CD4-positive, alpha-beta T cell treated with Interleukin-10 for 1 hour (primary cell): ENCODE measurements at regions not wholly inside any gene's neighbourhood (a gene's known extent, or its start where the extent isn't known, plus 50 kb on each side); places are given as distances from the start of the nearest gene placed in this dataset.
A peak's percentile ranks its signal among the peaks of the same experiment; 100 is the strongest.

ENCODE experiments used
- DNase-seq: peaks from one replicate; pipeline ENCODE4 v3.0.0-alpha.2; 2020

DNA sequence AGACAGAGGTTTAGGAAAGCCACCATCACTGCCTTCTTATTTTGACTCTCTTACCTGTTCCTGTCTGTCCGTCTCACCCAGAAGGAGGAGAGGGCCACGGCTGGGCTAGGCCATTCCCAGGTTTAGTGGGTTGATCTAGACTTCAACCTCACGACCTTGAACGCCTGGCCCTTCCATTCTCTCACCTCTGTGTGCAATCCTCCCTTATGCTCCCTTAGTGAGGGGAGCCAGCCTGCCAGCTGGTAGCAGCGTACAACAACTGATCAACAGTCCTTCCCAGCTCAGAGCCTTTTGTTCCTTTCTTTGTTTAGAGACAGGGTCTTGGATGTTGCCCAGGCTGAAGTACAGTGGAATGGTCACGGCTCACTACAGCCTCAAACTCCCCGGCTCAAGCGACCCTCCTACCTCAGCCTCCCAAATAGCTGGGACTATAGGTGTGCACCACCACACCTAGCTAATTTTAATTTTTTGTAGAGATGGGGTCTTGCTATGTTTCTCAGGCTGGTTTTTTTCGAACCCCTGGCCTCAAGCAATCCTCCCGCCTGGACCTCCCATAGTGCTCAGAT is 123.9 kb downstream of the ZNF664 start:
- DNase-seq, result no peak

DNA sequence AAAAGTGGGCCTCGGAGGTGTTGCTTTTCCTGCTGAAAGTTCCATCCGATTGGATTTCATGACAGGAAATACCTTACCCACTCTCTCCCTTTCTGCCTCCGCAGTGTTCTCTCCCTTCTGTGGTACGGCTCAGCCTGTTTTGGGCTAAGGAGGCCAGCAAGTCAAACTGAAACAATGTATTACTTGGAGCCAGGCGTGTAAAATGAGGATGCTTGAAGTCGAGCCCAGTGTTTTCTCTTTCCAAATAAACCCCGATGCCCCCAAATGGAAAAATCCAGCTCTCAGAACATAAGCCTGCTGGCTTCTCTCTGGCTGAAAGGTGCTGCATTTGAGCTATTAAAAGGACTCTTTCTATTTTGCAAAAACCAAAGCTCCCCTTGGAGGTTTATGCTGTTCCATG is 124.7 kb downstream of the ZNF664 start:
- DNase-seq, result no peak

DNA sequence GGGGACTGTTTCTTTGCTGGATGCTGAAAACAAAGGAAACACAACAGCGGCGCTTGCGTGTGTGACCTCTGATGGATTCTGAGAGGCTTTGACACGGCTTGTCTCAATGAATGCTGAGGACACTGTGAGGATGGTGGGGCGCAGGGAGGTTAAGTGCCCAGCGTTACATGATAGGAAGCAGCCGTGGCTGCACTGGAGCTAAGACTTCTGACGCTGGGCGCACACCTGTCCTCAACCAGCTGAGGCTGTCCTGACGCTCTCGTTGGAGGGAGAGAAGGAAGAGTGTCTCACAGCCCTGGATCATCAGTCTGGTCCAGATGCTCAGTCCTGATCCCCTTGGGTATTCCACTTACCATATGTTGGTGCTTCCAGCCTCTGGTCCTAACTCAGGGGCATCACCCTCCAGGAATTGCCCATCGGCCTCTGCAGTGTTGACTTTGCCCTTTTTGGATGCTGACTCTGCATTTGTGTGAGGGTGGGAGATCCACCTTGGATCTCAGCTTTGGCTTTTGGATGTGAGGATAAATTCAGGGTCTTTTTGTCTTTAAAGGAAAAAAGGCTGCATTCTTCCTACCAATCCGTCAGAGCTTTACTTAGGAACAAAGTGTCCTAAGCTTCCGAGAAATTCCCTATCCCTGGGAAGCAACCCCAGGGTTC is 125.2 kb downstream of the ZNF664 start:
- DNase-seq, result no peak

DNA sequence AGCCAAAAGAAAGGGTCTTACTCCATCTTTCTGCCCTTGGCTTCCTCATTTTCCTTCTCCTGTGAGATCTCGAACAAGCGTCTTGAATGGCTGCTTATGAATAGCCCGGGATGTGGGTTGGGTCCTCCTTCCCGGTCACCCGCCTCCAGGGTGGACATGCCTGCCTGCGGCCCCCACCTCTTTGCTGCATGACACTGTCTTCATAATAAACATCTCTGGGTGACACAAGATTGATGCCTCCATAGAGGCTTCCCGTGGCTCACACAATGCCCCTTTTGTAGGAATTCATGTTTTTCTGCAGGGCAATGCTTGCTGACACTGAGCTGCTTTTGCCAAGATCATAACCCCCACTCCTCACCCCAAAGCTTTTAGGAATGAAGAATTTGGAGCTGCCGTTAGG is 125.9 kb downstream of the ZNF664 start:
- no peak for DNase-seq

GRCh38 chr12:124099661-124100060 is 126.6 kb downstream of the ZNF664 start:
- no peak for DNase-seq

GRCh38 chr12:124100572-124101178 is 127.7 kb downstream of the ZNF664 start:
- DNase-seq, result no peak

DNA sequence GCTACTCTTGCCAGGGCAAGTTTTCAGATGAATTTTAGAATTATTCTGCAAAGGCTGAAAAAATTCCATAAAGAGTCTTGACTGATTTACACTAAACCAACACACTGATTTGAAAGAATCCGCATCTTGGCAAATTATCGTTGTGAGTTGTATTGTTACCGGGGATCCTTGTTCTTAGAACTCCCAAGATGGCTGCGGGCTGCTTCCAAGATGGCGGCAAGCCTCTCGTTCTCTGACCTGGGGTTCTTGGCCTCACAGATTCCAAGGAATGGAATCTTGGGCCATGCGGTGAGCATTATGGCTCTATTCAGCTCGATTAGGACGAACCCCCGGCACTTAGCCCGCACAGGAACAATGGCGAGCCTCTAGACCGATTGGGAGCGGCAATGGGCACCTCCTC is 132.5 kb downstream of the ZNF664 start:
- no peak for DNase-seq

DNA sequence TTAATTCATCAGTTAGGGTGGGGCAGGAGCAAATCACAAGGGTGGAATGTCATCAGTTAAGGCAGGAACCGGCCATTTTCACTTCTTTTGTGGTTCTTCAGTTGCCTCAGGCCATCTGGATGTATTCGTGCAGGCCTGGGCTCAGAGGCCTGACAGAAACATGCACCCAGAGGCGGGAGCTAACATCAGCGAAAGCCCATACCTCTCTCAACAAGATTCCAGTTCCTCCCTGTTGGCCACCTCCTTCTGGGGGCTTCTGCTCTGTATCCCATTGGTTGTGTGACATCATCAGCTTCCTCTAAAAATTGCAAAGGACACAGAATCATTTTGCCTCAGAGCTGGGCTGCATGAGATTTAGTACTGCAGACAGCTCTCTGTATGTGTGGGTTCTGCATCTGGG is 134.3 kb downstream of the ZNF664 start:
- DNase-seq, result no peak

DNA sequence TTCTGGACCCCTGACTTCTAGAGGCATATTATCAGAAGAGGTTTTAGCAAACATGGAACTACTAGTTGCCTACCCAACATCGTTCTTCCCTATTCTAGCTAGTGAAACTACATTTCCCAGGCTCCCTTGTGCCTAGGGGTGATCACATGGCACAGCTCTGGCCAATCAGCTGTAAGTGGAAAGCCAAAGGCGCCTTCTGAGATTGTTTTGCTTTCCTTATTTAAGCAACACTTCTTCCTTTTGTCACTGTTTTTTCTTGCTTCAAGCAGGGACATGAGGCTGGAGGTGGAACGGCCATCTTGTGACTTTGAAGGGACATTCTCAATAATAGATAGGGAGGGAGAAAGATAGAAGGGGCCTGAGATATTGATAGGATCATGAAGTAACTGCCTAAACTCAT is 136.7 kb downstream of the ZNF664 start:
- peak; percentile 14 for DNase-seq

GRCh38 chr12:124110372-124110883 is 137.4 kb downstream of the ZNF664 start:
- no peak for DNase-seq

GRCh38 chr12:124111006-124111405 is 138.0 kb downstream of the ZNF664 start:
- DNase-seq, result no peak

DNA sequence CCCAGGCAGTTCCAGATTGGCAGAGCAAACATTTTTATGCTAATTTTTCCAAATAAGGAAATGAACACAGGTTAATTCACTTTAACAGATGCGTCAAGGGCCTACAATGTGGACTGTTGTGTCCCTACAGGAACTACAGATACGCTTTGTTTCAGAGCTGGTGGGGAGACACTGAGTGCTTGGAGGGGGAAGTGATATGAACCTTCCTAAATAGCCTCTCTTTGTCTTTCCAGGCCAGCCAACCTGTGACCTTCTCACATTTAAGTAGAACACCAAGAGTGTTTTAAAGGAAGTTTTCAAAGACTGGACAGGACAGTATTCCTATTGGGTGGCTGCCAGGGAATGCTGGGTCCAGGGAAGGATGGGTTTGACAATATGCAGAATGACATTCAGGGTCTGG is 141.3 kb downstream of the ZNF664 start:
- no peak for DNase-seq

DNA sequence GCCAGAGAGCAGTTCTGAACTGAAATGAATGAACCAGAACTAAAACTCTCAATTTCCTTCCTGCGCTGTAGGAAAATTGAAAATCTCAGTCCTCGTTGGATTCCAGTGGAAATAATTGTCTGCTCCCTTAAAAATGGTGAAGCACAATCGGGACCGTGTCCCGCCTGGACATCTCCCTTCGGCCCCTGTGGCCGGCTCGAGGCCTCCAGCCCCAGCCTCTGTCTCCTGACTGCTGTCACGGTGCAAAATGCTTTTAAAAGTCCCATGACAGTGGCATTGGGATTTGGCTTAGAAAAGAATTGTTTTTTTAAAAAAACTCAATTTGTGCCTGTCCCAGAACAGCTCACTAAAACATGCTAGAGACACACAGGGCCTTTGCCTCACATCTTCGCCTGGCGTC is 142.5 kb downstream of the ZNF664 start:
- DNase-seq, result no peak

DNA sequence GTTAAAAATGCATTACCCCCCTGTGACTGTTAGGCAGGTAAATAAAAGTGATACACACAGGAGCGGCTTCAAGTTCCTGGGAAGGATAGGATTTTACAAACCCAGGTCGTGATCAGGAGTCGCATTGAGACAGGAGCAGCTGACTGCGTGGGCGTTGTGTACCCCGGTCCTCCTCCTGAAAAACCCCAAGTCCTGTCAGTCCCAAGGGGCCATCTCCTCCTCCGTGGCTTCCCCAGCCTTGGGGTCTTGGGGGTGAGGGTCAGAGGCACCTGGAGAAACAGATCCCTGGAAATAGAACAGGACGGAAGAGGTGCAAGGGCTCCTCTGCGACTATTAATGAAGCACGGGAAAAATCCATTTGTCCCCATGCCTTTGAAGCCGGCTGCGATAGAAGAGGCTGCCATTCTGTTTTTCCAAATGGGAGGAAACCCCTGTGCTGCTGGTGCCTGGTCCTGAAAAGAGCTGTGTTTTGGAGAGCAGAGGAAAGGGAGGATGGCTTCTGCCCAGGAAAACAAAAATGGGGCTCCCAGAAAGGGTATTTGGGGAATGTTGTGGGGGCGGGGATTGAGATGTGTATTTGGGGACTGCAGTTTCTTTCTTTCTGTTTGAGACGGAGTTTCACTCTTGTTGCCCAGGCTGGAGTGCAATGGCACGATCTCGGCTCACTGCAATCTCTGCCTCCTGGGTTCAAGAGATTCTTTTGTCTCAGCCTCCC is 143.1 kb downstream of the ZNF664 start:
- DNase-seq, result no peak

DNA sequence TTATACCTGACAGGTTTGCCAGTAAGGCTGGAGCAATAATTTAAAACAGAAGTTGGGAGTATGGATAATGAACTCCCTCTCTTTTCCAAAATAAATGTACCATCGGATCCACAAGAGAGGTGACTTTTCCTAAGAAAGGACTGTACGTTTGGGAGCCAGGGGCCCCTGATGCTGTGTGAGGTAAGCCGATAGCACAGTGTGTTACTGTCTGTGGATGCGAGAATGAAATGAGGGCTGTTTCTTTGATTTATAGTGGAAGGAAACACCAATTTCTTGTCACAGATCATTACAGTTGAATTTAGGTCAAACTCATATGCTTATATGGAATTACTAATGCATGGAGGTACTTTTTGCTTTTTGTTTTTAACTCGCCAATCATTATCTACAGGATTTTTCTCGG is 147.7 kb downstream of the ZNF664 start:
- DNase-seq, result no peak

DNA sequence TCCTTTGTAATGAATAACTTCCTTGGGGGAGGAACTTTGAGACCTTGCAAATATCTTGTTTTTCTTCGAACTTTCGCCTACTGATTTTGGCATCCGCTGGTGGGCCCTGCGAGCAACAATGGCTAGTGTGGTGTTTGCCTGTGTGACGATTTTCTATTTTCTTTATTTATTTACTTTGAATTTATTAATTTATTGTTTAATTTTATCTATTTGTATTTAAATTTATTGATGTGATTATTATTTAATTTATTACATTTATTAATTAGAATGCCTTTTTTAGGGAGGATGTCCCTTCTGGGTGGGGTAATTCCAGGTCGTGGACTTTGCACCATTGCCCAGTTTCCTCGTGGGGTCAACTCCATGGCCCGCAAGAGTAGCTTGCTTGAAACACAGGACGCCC is 149.7 kb downstream of the ZNF664 start:
- no peak for DNase-seq

GRCh38 chr12:124123296-124124000 is 150.4 kb downstream of the ZNF664 start:
- no peak for DNase-seq

GRCh38 chr12:124125203-124125871 is 152.3 kb downstream of the ZNF664 start:
- no peak for DNase-seq

GRCh38 chr12:124126950-124127655 is 154.1 kb downstream of the ZNF664 start:
- DNase-seq, result no peak

- DNase-seq, result no peak
Measured at GRCh38 chr12:124129132-124129531, 156.1 kb downstream of the ZNF664 start.

DNA sequence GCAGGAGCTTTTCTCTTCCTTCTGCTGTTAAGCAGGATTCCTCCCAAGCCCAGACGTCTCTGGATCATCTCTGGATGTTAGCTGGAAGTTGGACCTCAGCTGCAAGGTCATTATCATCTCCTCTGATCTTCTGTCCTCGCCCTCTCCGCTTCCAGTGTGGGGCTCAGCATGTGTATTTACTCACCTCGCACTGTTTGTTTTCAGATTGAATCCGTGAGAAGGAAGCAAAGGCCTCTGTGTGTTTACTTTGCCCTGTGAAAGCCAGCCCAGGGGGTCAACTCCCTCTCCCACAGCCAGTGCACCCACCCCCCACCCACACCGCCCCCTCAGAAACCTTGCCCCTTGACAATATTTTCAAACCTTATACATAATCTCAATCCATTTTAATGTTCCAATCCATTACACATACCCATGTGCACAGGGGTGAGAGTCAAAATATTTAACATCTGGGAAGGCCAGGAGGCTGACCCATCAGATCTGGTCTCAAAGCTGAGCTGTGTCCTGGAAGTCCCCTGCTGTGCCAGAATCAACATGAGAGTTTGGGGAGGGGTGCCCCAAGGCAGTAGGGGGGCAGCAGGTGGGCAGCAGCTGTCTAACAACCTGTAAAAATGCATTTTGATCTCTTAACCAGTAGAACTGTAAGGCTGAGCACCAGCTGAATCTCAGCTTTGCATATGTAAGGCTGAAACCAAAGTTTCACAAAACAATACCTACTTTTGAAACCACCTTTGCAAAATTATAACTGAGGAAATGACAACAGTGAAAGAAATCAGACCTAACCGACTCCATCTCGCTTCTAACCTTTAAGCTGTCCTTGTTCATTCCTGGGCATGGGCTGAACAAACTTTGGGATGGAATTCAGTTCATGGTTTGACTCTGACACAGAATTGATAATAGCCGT is 157.9 kb downstream of the ZNF664 start:
- no peak for DNase-seq
